Uterus (tissue), 2 donors: ENCODE measurements at regions not wholly inside any gene's neighbourhood (a gene's known extent, or its start where the extent isn't known, plus 50 kb on each side); places are given as distances from the start of the nearest gene placed in this dataset.

Experiments used
- POLR2A ChIP-seq, 2 donors: fragments of 450-650 bp; IDR thresholded peaks; one replicate each; pipeline ENCODE4 v1.6.1; 2016; ENCODE audit warnings: antibody characterized with exemption in 2 of 2, mild to moderate bottlenecking in 1 of 2, moderate library complexity in 1 of 2
- TF ChIP-seq, protein P1 (sequence below), 4 experiments: fragments of 200-600 bp in 2 of 4; fragments of 450-650 bp in 2 of 4; sonication (generic) in 2 of 4; IDR thresholded peaks; one replicate each; pipeline ENCODE4 v1.5.1; 2016 to 2019; ENCODE audit warnings: antibody characterized with exemption in 4 of 4, mild to moderate bottlenecking in 2 of 4, moderate library complexity in 1 of 4

DNA sequence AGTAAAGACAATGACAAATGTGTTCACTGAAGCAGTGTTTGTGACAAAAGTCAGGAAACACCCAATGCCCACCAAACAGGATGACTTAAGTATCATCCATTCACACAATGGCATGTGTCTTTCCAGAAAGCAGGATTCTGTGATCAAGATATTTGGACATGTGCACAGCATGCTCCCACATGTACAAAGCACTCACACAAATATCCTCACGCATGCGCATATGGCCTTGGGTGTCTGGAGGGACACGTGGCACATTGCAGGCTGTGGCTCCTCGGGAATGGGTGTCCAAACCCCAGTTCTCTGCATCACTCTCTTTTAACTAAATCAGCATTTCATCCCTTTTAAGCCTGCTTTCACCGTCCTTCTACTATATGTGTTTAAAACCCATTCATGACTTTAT, 130.5 kb downstream of the KLF13 start:
- TF ChIP-seq, protein P1, sequence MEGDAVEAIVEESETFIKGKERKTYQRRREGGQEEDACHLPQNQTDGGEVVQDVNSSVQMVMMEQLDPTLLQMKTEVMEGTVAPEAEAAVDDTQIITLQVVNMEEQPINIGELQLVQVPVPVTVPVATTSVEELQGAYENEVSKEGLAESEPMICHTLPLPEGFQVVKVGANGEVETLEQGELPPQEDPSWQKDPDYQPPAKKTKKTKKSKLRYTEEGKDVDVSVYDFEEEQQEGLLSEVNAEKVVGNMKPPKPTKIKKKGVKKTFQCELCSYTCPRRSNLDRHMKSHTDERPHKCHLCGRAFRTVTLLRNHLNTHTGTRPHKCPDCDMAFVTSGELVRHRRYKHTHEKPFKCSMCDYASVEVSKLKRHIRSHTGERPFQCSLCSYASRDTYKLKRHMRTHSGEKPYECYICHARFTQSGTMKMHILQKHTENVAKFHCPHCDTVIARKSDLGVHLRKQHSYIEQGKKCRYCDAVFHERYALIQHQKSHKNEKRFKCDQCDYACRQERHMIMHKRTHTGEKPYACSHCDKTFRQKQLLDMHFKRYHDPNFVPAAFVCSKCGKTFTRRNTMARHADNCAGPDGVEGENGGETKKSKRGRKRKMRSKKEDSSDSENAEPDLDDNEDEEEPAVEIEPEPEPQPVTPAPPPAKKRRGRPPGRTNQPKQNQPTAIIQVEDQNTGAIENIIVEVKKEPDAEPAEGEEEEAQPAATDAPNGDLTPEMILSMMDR (IDR thresholded peaks at IDR 0.05), result no peak
- no peak for TF ChIP-seq POLR2A (IDR thresholded peaks at IDR 0.05)
